Sigmoid colon (tissue), 6 donors: ENCODE measurements at regions not wholly inside any gene's neighbourhood (a gene's known extent, or its start where the extent isn't known, plus 50 kb on each side); places are given as distances from the start of the nearest gene placed in this dataset.

ENCODE experiments used
- DNase-seq: peaks from one replicate; pipeline ENCODE4 v3.0.0-alpha.2; 2019
- H3K27ac ChIP-seq, 4 donors: fragments of 200-600 bp; sonication (generic); one replicate each; pipeline ENCODE4 v1.5.1; 2016 to 2019; ENCODE audit warnings: mild to moderate bottlenecking in 1 of 4
- H3K27me3 ChIP-seq, 3 donors: fragments of 200-600 bp; sonication (generic); one replicate each; pipeline ENCODE4 v1.5.1; 2019; ENCODE audit warnings: mild to moderate bottlenecking in 1 of 3
- H3K36me3 ChIP-seq, 4 donors: fragments of 200-600 bp; sonication (generic); one replicate each; pipeline ENCODE4 v1.5.1; 2016 to 2019
- H3K4me1 ChIP-seq, 4 donors: fragments of 200-600 bp; sonication (generic); one replicate each; pipeline ENCODE4 v1.5.1; 2017 to 2019
- H3K4me3 ChIP-seq, 4 donors: fragments of 200-600 bp; sonication (generic); one replicate each; pipeline ENCODE4 v1.5.1; 2017 to 2019; ENCODE audit warnings: mild to moderate bottlenecking in 2 of 4, moderate library complexity in 1 of 4
- H3K9me3 ChIP-seq, 4 donors: fragments of 200-600 bp in 3 of 4; sonication (generic) in 3 of 4; one replicate each; pipeline versions ENCODE4 v1.5.1 to v1.6.1; 2013 to 2019
- CTCF ChIP-seq, 4 experiments: fragments of 450-650 bp in 3 of 4; fragments of 200-600 bp in 1 of 4; IDR thresholded peaks; one replicate each; pipeline ENCODE4 v1.5.1; 2016 to 2019; ENCODE audit warnings: antibody characterized with exemption in 4 of 4, mild to moderate bottlenecking in 3 of 4, moderate library complexity in 2 of 4
- EP300 ChIP-seq, 4 donors: sonication (generic); formaldehyde crosslinking; IDR thresholded peaks; one replicate each; pipeline ENCODE4 v1.6.1; 2017; ENCODE audit warnings: antibody characterized with exemption in 4 of 4
- POLR2A ChIP-seq, 2 donors: fragments of 450-650 bp; IDR thresholded peaks; one replicate each; pipeline ENCODE4 v1.6.1; 2016; ENCODE audit warnings: antibody characterized with exemption in 2 of 2, mild to moderate bottlenecking in 2 of 2, moderate library complexity in 2 of 2
- POLR2AphosphoS5 ChIP-seq, 4 donors: sonication (generic); formaldehyde crosslinking; IDR thresholded peaks; one replicate each; pipeline ENCODE4 v1.6.1; 2017; ENCODE audit warnings: antibody characterized with exemption in 4 of 4
- WGBS, 2 donors: extraction: QIAGEN DNeasy Blood & Tissue Kit; methylation state at CpG; one replicate each; pipeline ENCODE4 v1.1.7; 2013; 5-methylcytosine and 5-hydroxymethylcytosine counted together
- intact Hi-C: fragments of 100-400 bp; cut with DNase I; formaldehyde crosslinking; loops from one replicate; pipeline ENCODE4 v1.15.1; 2023
- donor health status: healthy with polysubstance abuse.
- donor health status: healthy.

GRCh38 chr18:5643288-5643687 lies 99.5 kb upstream of the EPB41L3 start:
- DNase-seq = no peak
- WGBS, 2 donors = 33 to 87% methylated on average over 7 of the region's 7 CpGs
- Histone ChIP-seq H3K4me3 (no peak overlapping the region), H3K9me3 (no peaks in the 10 kb centered on the region), H3K27ac (no peak overlapping the region), H3K4me1 (no peaks in the 10 kb centered on the region), H3K27me3 (no peaks in the 10 kb centered on the region), H3K36me3 (no peaks in the 10 kb centered on the region)
- TF ChIP-seq POLR2AphosphoS5 (IDR thresholded peaks at IDR 0.05) (no peak), EP300 (IDR thresholded peaks at IDR 0.05) (no peak)
- intact Hi-C loops = no loop called here

GRCh38 chr18:5640939-5641338 lies 97.1 kb upstream of the EPB41L3 start:
- Histone ChIP-seq H3K9me3 (no peaks in the 10 kb centered on the region), H3K27ac (no peak overlapping the region), H3K36me3 (no peaks in the 10 kb centered on the region), H3K4me1 (no peaks in the 10 kb centered on the region), H3K27me3 (no peaks in the 10 kb centered on the region), H3K4me3 (no peak overlapping the region)
- TF ChIP-seq POLR2A (IDR thresholded peaks at IDR 0.05) = no peak
- TF ChIP-seq EP300 (IDR thresholded peaks at IDR 0.05) = no peak
- TF ChIP-seq CTCF (IDR thresholded peaks at IDR 0.05) = no peak
- no peak for TF ChIP-seq POLR2AphosphoS5 (IDR thresholded peaks at IDR 0.05)
- 73 to 83% methylated on average over 12 of the region's 12 CpGs for WGBS, 2 donors
- intact Hi-C loops = no loop called here
- DNase-seq = no peak

- Histone ChIP-seq H3K4me1 (no peaks in the 10 kb centered on the region), H3K4me3 (no peak overlapping the region), H3K9me3 (no peaks in the 10 kb centered on the region), H3K27ac (no peak overlapping the region), H3K36me3 (no peaks in the 10 kb centered on the region), H3K27me3 (no peaks in the 10 kb centered on the region)
- 26 to 78% methylated on average over 2 of the region's 2 CpGs for WGBS, 2 donors
- TF ChIP-seq POLR2A (IDR thresholded peaks at IDR 0.05) = no peak
- TF ChIP-seq POLR2AphosphoS5 (IDR thresholded peaks at IDR 0.05) = no peak
- TF ChIP-seq EP300 (IDR thresholded peaks at IDR 0.05) = no peak
- no peak for TF ChIP-seq CTCF (IDR thresholded peaks at IDR 0.05)
- intact Hi-C loops = no loop called here
- no peak for DNase-seq
Measured at GRCh38 chr18:5639131-5639530, 95.3 kb upstream of the EPB41L3 start.

- 45 to 84% methylated on average over 3 of the region's 3 CpGs for WGBS, 2 donors
- no peak for TF ChIP-seq CTCF (IDR thresholded peaks at IDR 0.05)
- no peak for TF ChIP-seq POLR2A (IDR thresholded peaks at IDR 0.05)
- TF ChIP-seq POLR2AphosphoS5 (IDR thresholded peaks at IDR 0.05) = no peak
- no peak for TF ChIP-seq EP300 (IDR thresholded peaks at IDR 0.05)
- intact Hi-C loops = no loop called here
Measured at GRCh38 chr18:5632041-5632440, 88.2 kb upstream of the EPB41L3 start.

GRCh38 chr18:5630900-5631413 lies 87.2 kb upstream of the EPB41L3 start:
- H3K9me3 ChIP-seq = no peaks in the 10 kb centered on the region
- WGBS, 2 donors = 59 to 65% methylated on average over 12 of the region's 12 CpGs

More at GRCh38 chr18:5632041-5632440, 88.2 kb upstream of the EPB41L3 start:
- Histone ChIP-seq H3K27me3 (no peaks in the 10 kb centered on the region), H3K36me3 (no peaks in the 10 kb centered on the region), H3K4me3 (no peak overlapping the region), H3K9me3 (no peaks in the 10 kb centered on the region), H3K27ac (no peak overlapping the region), H3K4me1 (peaks cover 0 to 25% (median 20%) of the 10 kb centered on the region in 4 donors)
- DNase-seq = no peak

More at GRCh38 chr18:5630900-5631413, 87.2 kb upstream of the EPB41L3 start:
- Histone ChIP-seq H3K36me3 (no peaks in the 10 kb centered on the region), H3K27ac (no peak overlapping the region), H3K4me1 (peaks cover 0 to 25% (median 20%) of the 10 kb centered on the region in 4 donors), H3K4me3 (peak overlapping the region in 3 of 4 donors; percentile 58 to 67 (median 61)), H3K27me3 (no peaks in the 10 kb centered on the region)
- TF ChIP-seq CTCF (IDR thresholded peaks at IDR 0.05) (no peak), POLR2A (IDR thresholded peaks at IDR 0.05) (no peak), EP300 (IDR thresholded peaks at IDR 0.05) (no peak), POLR2AphosphoS5 (IDR thresholded peaks at IDR 0.05) (no peak)
- intact Hi-C loops = no loop called here
- DNase-seq = no peak
